Endometrium (tissue), 2 donors: ENCODE measurements at regions not wholly inside any gene's neighbourhood (a gene's known extent, or its start where the extent isn't known, plus 50 kb on each side); places are given as distances from the start of the nearest gene placed in this dataset.
"Not testable (repeated sequence)": the region's sequence is repeated elsewhere in the genome, so short reads cannot be mapped to it uniquely, and the experiment has no call there.

Experiments
- FAIRE-seq: peaks from 2 replicates; lab custom pipeline; 2012; peaks lifted over from hg19 to GRCh38; lab: Jason Lieb, UNC
- donor health status: control.
- donor health status: control.

- not testable (repeated sequence) for FAIRE-seq
Measured at GRCh38 chrX:79026742-79027141, 81.6 kb downstream of the P2RY10 start.

GRCh38 chrX:79035421-79035820 lies 90.2 kb downstream of the P2RY10 start:
- no peak for FAIRE-seq

DNA sequence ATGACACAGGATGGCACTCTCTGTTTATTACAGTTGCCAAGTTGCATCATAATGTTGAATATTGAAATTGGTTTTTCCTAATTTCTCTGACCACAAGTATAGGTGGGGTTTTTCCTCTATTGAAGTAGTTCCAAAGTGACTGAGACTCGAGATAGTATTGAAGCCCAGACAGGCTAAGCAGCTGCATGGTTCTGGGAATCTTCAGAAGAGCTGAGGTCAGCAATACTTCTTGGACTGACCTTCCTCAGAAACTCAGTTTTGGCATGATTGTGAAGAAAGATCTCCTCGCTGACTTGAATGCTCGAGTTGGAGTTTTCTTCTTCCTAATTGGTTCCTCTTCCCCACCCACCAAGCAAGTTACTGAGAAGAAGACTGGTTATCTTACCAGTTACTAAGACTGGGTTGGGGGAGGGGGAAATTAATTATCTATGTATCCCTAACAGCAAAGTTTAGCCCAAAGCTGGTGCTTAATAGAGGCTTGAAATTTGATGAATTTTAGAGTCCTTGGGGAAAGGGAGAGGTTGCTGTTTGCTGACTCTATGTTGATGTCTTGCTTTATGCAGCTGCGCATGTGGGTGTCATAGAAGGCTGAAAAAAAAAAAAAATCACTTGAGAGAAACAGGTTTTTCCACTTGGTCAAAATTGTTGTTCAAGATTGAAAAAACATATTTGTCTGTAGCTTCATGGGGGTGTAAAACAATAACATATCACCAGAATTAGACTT lies 91.1 kb downstream of the P2RY10 start:
- no peak for FAIRE-seq

DNA sequence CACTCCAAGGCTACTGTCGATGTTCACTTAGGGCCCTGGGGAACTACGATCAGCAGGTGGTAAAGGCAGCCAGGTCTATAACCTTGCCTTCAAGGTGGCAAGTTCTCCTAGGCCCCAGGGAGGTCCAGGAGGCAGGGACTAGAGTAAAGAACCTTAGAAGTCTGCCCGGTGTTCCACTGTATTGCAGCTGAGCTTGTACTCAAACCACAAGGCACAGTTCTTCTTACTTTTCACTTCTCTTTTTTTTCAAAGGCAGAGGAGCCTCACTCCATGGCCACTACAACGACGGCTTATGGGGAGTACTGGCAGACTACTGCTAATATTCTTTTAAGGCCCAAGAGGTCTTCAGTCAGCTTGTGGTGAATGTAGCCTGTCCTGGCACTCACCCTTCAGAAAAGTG lies 78.8 kb upstream of the GPR174 start:
- FAIRE-seq, result no peak

GRCh38 chrX:79078114-79078513 lies 66.4 kb upstream of the GPR174 start:
- no peak for FAIRE-seq

GRCh38 chrX:79079477-79079876 lies 65.0 kb upstream of the GPR174 start:
- FAIRE-seq, result peak; percentile 21

DNA sequence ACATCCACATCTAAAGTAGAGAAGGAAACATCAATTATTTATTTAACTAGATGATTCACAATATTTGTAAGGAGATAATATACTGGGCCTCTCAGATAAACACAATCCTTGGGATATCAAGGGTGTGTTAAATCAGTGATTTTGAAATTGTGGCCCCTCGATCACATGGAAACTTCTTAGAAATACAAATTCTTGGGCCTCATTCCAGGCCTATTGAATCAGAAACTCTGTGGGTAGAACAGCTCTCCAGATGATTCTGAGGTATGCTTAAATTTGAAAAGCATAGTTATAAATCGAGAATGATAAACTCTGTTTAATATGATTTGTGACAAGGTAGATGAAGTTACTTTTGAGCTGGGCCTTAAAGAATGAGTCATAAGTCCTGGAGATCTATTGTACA lies 64.3 kb upstream of the GPR174 start:
- FAIRE-seq, result no peak

- peak; percentile 86 for FAIRE-seq
Measured at GRCh38 chrX:79081895-79082512, 62.5 kb upstream of the GPR174 start.

GRCh38 chrX:79082899-79083298 lies 61.6 kb upstream of the GPR174 start:
- no peak for FAIRE-seq

- no peak for FAIRE-seq
Measured at GRCh38 chrX:79084923-79085322, 59.6 kb upstream of the GPR174 start.

GRCh38 chrX:79089896-79090584 lies 54.4 kb upstream of the GPR174 start:
- FAIRE-seq, result no peak

DNA sequence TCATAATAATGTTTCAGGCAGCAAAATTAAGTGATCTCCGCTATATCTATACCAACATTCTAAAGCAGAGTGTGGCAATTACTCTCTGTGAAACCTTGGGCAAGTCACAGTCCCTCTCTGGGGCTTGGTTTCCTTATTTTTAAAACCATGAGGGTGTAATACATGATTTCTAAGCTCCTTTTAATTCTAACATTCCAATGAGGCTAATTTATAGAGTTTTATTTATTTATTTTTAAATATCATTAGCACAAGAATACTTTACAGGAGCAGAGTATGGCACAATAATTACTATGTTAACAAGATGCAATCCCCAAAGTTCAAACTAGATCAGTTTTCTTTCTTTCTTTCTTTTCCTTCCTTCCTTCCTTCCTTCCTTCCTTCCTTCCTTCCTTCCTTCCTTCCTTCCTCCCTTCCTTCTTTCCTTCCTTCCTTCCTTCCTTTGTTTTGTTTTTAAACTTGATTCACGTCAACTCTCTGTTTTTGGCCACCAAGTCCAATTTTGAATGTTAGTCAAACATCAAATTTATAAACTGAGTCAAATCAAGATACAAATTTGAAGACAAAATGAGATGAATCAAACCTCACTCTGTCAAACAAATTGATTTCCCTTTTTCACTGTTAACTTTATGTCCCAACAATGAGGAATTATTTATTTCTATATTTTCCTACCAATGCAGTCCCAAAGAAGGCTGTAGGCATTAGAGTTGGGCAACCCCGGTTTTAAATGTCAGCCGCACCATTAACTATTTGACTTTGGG lies 50.2 kb upstream of the GPR174 start:
- no peak for FAIRE-seq
